Choroid plexus epithelial cell (primary cell): ENCODE measurements at regions not wholly inside any gene's neighbourhood (a gene's known extent, or its start where the extent isn't known, plus 50 kb on each side); places are given as distances from the start of the nearest gene placed in this dataset.
A peak's percentile ranks its signal among the peaks of the same experiment; 100 is the strongest.

ENCODE experiments used
- DNase-seq: peaks from one replicate; pipeline ENCODE4 v3.0.0-alpha.2; 2010; ENCODE audit warnings: low read depth
- H3K4me3 ChIP-seq: 2 replicates; pipeline ENCODE4 v1.5.1; 2011; ENCODE audit warnings: low read depth, mild to moderate bottlenecking, control low read depth, low read length, moderate library complexity
- CTCF ChIP-seq: conservative IDR thresholded peaks from 2 replicates; pipeline ENCODE4 v1.5.1; 2011; ENCODE audit warnings: low read depth, mild to moderate bottlenecking, control low read depth, inconsistent platforms, low read length, moderate library complexity

DNA sequence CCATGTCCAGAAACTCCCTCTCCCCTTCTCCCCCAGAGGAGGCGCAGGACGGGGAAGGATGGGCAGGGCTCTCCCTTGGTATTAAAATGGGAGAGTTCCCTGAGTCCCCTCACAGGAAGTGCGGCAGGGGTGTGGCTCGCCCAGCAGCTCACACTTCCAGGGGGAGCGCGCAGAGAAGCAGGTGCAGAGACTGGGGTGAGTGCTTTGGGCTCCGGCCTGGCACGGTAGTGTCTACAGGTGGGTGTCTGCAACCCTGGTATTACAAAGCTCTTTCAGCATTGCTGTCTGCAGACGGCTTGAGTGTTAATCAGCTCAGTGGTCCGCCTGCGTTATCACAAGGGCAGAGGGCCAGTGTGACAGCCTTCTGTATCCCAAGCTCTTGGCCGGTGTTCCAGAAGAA lies 114.9 kb upstream of the FBXL7 start:
- no peak for DNase-seq
- no peak overlapping the region for H3K4me3 ChIP-seq
- no peak for TF ChIP-seq CTCF

GRCh38 chr5:15384581-15384980 lies 115.4 kb upstream of the FBXL7 start:
- no peak for TF ChIP-seq CTCF
- no peak overlapping the region for H3K4me3 ChIP-seq
- DNase-seq = no peak

GRCh38 chr5:15384176-15384575 lies 115.8 kb upstream of the FBXL7 start:
- TF ChIP-seq CTCF = no peak
- no peak overlapping the region for H3K4me3 ChIP-seq
- no peak for DNase-seq

GRCh38 chr5:15383469-15383868 lies 116.5 kb upstream of the FBXL7 start:
- peak; percentile 60 for DNase-seq
- peak; percentile 72 for TF ChIP-seq CTCF
- H3K4me3 ChIP-seq = no peak overlapping the region

- DNase-seq = no peak
- H3K4me3 ChIP-seq = no peak overlapping the region
- TF ChIP-seq CTCF = no peak
Observed at GRCh38 chr5:15383021-15383420, 117.0 kb upstream of the FBXL7 start.

- no peak for DNase-seq
- no peak for TF ChIP-seq CTCF
- no peak overlapping the region for H3K4me3 ChIP-seq
Observed at GRCh38 chr5:15377573-15378340, 122.2 kb upstream of the FBXL7 start.

DNA sequence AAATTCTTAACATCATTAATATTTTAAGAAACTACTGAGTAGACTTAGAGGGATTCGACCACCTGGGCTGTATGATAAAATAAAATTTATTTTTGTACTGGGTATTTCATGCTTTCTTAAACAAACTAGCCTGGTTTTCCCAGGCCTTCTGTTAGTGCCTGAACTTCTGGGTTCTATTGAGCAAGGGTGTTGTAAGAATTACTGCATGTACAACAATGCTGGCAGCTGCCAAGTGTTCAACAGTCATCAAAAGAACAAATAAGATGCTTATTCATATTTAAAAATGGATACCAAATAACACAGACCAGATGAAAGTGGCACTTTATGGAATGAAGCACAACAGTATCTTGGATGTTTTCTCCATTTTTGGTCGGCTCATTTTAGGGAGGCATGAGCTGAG lies 123.2 kb upstream of the FBXL7 start:
- peak; percentile 61 for DNase-seq
- no peak overlapping the region for H3K4me3 ChIP-seq
- no peak for TF ChIP-seq CTCF
